ENCODE measurements at regions not wholly inside any gene's neighbourhood (a gene's known extent, or its start where the extent isn't known, plus 50 kb on each side); places are given as distances from the start of the nearest gene placed in this dataset.

DNA sequence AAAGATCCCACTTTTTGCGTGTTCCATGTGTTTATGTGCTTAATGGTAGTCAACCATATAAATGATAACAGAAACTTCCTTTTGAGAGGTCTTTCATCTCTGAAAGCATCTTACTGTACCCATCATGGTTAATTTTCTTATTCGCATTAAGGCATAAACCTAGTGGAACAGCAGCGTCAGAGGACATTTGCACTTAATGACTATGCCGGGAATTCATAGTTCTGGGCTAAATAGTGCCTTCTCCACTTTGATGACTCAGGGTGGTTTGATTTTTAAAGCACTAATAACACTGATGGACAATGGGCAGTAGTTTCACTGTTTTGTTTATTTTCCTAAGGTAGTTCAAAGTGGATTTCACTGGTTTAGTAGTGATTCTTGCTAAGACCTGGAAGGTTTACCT is 455.3 kb downstream of the DIPK2A start:
- Histone ChIP-seq H2AK5ac (ENCODE audit: low read length) (no peak overlapping the region), H2AFZ (ENCODE audit: insufficient read depth, low read length, poor library complexity) (no peak overlapping the region), H3K27ac (ENCODE audit: low read depth, low read length) (no peak overlapping the region), H2BK5ac (ENCODE audit: low read depth, low read length, poor library complexity) (no peak overlapping the region), H3K79me1 (ENCODE audit: low read length) (no peaks in the 10 kb centered on the region), H3K79me2 (ENCODE audit: control insufficient read depth, insufficient read depth, low read length, poor library complexity) (no peaks in the 10 kb centered on the region), H3K18ac (ENCODE audit: low read length) (no peak overlapping the region), H4K12ac (ENCODE audit: low read depth, low read length) (no peak overlapping the region), H3K4me1 (ENCODE audit: control insufficient read depth in 1 of 2, insufficient read depth in 2 of 2, low read length in 2 of 2) (no peaks in the 10 kb centered on the region), H3K9me3 (ENCODE audit: insufficient read depth, low read depth, low read length) (no peaks in the 10 kb centered on the region), H3K14ac (ENCODE audit: low read length) (no peak overlapping the region), H3K9ac (ENCODE audit: low read length) (no peak overlapping the region), H2BK12ac (ENCODE audit: low read length) (no peak overlapping the region), H4K91ac (ENCODE audit: low read depth, low read length) (no peak overlapping the region), H3K27me3 (ENCODE audit: insufficient read depth, low read length) (no peaks in the 10 kb centered on the region), H2BK120ac (ENCODE audit: insufficient read depth, low read length, poor library complexity) (no peak overlapping the region), H3K4me3 (ENCODE audit: low read depth, low read length) (no peak overlapping the region), H3K4me2 (ENCODE audit: low read length) (no peak overlapping the region), H4K8ac (ENCODE audit: low read depth, low read length) (no peak overlapping the region), H3K23ac (ENCODE audit: low read length) (no peak overlapping the region), H3K4ac (ENCODE audit: low read depth, low read length) (no peak overlapping the region), H3K36me3 (ENCODE audit: control insufficient read depth in 1 of 2, insufficient read depth in 2 of 2, low read length in 2 of 2) (no peaks in the 10 kb centered on the region)
- no CpG with 5 or more reads among the region's 4 CpGs for whole genome bisulfite sequencing (ENCODE audit: extremely low coverage, insufficient coverage, insufficient read length)
- DNase-seq, result no peak

DNA sequence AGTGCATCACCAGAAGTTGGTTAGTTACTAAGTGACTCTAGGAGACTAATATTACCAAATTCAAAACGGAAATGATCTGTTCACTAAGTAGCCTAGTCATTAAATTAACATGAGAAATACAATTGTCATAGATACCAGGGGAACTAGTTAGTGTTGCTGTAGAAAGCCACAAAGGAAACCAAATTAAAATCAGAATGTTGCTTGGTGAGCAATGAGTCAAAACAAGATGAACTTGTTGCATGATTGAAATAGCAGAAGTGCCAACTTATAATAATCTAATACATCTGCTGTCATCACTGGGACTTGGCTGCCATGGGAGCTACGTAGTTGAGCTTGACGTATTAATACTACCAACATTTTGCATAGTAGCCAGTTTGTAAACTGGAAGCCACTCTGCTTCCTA is 458.1 kb downstream of the DIPK2A start:
- Histone ChIP-seq H3K9ac (ENCODE audit: low read length) (no peak overlapping the region), H3K4me1 (ENCODE audit: control insufficient read depth in 1 of 2, insufficient read depth in 2 of 2, low read length in 2 of 2) (no peaks in the 10 kb centered on the region), H2AK5ac (ENCODE audit: low read length) (no peak overlapping the region), H4K12ac (ENCODE audit: low read depth, low read length) (no peak overlapping the region), H3K9me3 (ENCODE audit: insufficient read depth, low read depth, low read length) (no peaks in the 10 kb centered on the region), H2BK120ac (ENCODE audit: insufficient read depth, low read length, poor library complexity) (no peak overlapping the region), H2BK5ac (ENCODE audit: low read depth, low read length, poor library complexity) (no peak overlapping the region), H3K36me3 (ENCODE audit: control insufficient read depth in 1 of 2, insufficient read depth in 2 of 2, low read length in 2 of 2) (no peaks in the 10 kb centered on the region), H3K27me3 (ENCODE audit: insufficient read depth, low read length) (no peaks in the 10 kb centered on the region), H3K18ac (ENCODE audit: low read length) (no peak overlapping the region), H3K14ac (ENCODE audit: low read length) (no peak overlapping the region), H2AFZ (ENCODE audit: insufficient read depth, low read length, poor library complexity) (no peak overlapping the region), H3K4me3 (ENCODE audit: low read depth, low read length) (no peak overlapping the region), H3K4ac (ENCODE audit: low read depth, low read length) (no peak overlapping the region), H3K23ac (ENCODE audit: low read length) (no peak overlapping the region), H3K4me2 (ENCODE audit: low read length) (no peak overlapping the region), H3K27ac (ENCODE audit: low read depth, low read length) (no peak overlapping the region), H4K8ac (ENCODE audit: low read depth, low read length) (no peak overlapping the region), H3K79me1 (ENCODE audit: low read length) (no peaks in the 10 kb centered on the region), H4K91ac (ENCODE audit: low read depth, low read length) (no peak overlapping the region), H2BK12ac (ENCODE audit: low read length) (no peak overlapping the region), H3K79me2 (ENCODE audit: control insufficient read depth, insufficient read depth, low read length, poor library complexity) (no peaks in the 10 kb centered on the region)
- no CpG with 5 or more reads among the region's 3 CpGs for WGBS (ENCODE audit: extremely low coverage, insufficient coverage, insufficient read length)
- DNase-seq, result peak in 1 of 2 donors; percentile 4

DNA sequence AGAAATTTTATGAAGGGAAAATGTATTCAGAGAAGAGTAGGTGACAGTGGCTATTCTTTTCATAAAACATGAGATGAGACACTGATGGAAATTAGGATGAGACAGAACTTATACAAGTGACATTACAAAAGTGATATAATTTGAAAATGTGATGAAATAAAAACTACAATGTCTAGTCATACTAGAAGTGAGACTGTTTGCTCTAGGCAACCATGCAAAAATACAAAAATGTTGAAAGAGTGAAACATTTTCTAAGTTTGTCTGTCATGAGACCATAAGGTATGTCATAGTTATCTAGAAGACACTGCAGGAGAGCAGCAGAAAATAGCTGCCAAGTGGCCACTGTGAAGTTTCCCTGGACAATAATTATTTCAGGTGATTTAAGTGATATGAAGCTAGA is 459.5 kb downstream of the DIPK2A start:
- Histone ChIP-seq H3K79me1 (ENCODE audit: low read length) (no peaks in the 10 kb centered on the region), H3K9me3 (ENCODE audit: insufficient read depth, low read depth, low read length) (no peaks in the 10 kb centered on the region), H3K4me2 (ENCODE audit: low read length) (no peak overlapping the region), H3K27me3 (ENCODE audit: insufficient read depth, low read length) (no peaks in the 10 kb centered on the region), H3K14ac (ENCODE audit: low read length) (no peak overlapping the region), H2BK120ac (ENCODE audit: insufficient read depth, low read length, poor library complexity) (no peak overlapping the region), H3K23ac (ENCODE audit: low read length) (no peak overlapping the region), H4K8ac (ENCODE audit: low read depth, low read length) (no peak overlapping the region), H2AFZ (ENCODE audit: insufficient read depth, low read length, poor library complexity) (no peak overlapping the region), H3K9ac (ENCODE audit: low read length) (no peak overlapping the region), H4K12ac (ENCODE audit: low read depth, low read length) (no peak overlapping the region), H2BK12ac (ENCODE audit: low read length) (no peak overlapping the region), H4K91ac (ENCODE audit: low read depth, low read length) (no peak overlapping the region), H3K4me1 (ENCODE audit: control insufficient read depth in 1 of 2, insufficient read depth in 2 of 2, low read length in 2 of 2) (no peaks in the 10 kb centered on the region), H3K79me2 (ENCODE audit: control insufficient read depth, insufficient read depth, low read length, poor library complexity) (no peaks in the 10 kb centered on the region), H3K4ac (ENCODE audit: low read depth, low read length) (no peak overlapping the region), H2AK5ac (ENCODE audit: low read length) (no peak overlapping the region), H3K27ac (ENCODE audit: low read depth, low read length) (no peak overlapping the region), H3K4me3 (ENCODE audit: low read depth, low read length) (no peak overlapping the region), H3K18ac (ENCODE audit: low read length) (no peak overlapping the region), H2BK5ac (ENCODE audit: low read depth, low read length, poor library complexity) (no peak overlapping the region), H3K36me3 (ENCODE audit: control insufficient read depth in 1 of 2, insufficient read depth in 2 of 2, low read length in 2 of 2) (no peaks in the 10 kb centered on the region)
- no peak for DNase-seq

DNA sequence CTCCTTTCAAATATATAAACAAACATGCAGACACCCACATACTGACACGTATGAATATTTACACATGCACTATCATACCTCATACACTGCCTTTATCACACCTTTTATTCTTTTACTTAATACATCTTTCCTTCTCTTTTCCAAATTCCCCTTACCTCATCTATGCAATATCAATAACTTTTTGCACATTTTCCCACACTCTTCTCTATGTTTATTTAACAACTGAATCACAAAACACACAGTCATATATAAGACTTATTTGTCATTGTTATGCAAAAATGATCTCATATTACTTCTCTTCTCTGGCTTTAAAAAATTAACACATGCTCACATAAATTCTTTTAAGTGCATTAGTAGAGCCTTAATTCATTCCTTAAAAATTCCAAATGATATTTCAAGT is 461.4 kb downstream of the DIPK2A start:
- H3K27me3 ChIP-seq (ENCODE audit: insufficient read depth, low read length), result no peaks in the 10 kb centered on the region
- H3K9ac ChIP-seq (ENCODE audit: low read length), result no peak overlapping the region
- H3K36me3 ChIP-seq (ENCODE audit: control insufficient read depth in 1 of 2, insufficient read depth in 2 of 2, low read length in 2 of 2), result no peaks in the 10 kb centered on the region
- H3K14ac ChIP-seq (ENCODE audit: low read length), result no peak overlapping the region
- H4K8ac ChIP-seq (ENCODE audit: low read depth, low read length), result no peak overlapping the region
- H2AK5ac ChIP-seq (ENCODE audit: low read length), result no peak overlapping the region
- no peaks in the 10 kb centered on the region for H3K79me1 ChIP-seq (ENCODE audit: low read length)
- H3K4me2 ChIP-seq (ENCODE audit: low read length), result no peak overlapping the region
- no peak overlapping the region for H3K4me3 ChIP-seq (ENCODE audit: low read depth, low read length)
- H2BK120ac ChIP-seq (ENCODE audit: insufficient read depth, low read length, poor library complexity), result no peak overlapping the region
- peaks cover 3% of the 10 kb centered on the region in 2 experiments for H3K4me1 ChIP-seq (ENCODE audit: control insufficient read depth in 1 of 2, insufficient read depth in 2 of 2, low read length in 2 of 2)
- no peaks in the 10 kb centered on the region for H3K79me2 ChIP-seq (ENCODE audit: control insufficient read depth, insufficient read depth, low read length, poor library complexity)
- no peak overlapping the region for H4K12ac ChIP-seq (ENCODE audit: low read depth, low read length)
- no peak overlapping the region for H2BK12ac ChIP-seq (ENCODE audit: low read length)
- no peak overlapping the region for H3K23ac ChIP-seq (ENCODE audit: low read length)
- DNase-seq, result no peak
- H2AFZ ChIP-seq (ENCODE audit: insufficient read depth, low read length, poor library complexity), result no peak overlapping the region
- H4K91ac ChIP-seq (ENCODE audit: low read depth, low read length), result no peak overlapping the region
- WGBS (ENCODE audit: extremely low coverage, insufficient coverage, insufficient read length), result no CpG with 5 or more reads among the region's 1 CpG
- H2BK5ac ChIP-seq (ENCODE audit: low read depth, low read length, poor library complexity), result no peak overlapping the region
- no peak overlapping the region for H3K18ac ChIP-seq (ENCODE audit: low read length)
- H3K9me3 ChIP-seq (ENCODE audit: insufficient read depth, low read depth, low read length), result no peaks in the 10 kb centered on the region
- no peak overlapping the region for H3K27ac ChIP-seq (ENCODE audit: low read depth, low read length)
- no peak overlapping the region for H3K4ac ChIP-seq (ENCODE audit: low read depth, low read length)
